Lung (tissue), 11 donors: ENCODE measurements at regions not wholly inside any gene's neighbourhood (a gene's known extent, or its start where the extent isn't known, plus 50 kb on each side); places are given as distances from the start of the nearest gene placed in this dataset.

Source experiments
- ATAC-seq: fragments of 200-7000 bp; cut with Tn5 transposase; one replicate; pipeline ENCODE4 v1.9.1; 2020; ENCODE audit warnings: moderate number of reproducible peaks; ENCODE audit not compliant: insufficient read depth, low FRiP score
- DNase-seq, 3 donors: peaks; one replicate each; pipeline ENCODE4 v3.0.0-alpha.2; 2013 to 2017
- H3K27ac ChIP-seq, 2 donors: one replicate each; pipeline ENCODE4 v1.5.1; 2013; ENCODE audit warnings: mild to moderate bottlenecking in 2 of 2, moderate library complexity in 2 of 2, control low read depth in 1 of 2, inconsistent platforms in 1 of 2, low read depth in 1 of 2, low read length in 1 of 2
- H3K27me3 ChIP-seq, 3 donors: one replicate each; pipeline ENCODE4 v1.5.1; 2013; ENCODE audit warnings: low read length in 2 of 3; ENCODE audit not compliant: control insufficient read depth in 3 of 3, insufficient read depth in 3 of 3
- H3K36me3 ChIP-seq, 4 donors: one replicate each; pipeline ENCODE4 v1.5.1; 2013; ENCODE audit warnings: low read length in 4 of 4, mild to moderate bottlenecking in 1 of 4, moderate library complexity in 1 of 4; ENCODE audit not compliant: control insufficient read depth in 4 of 4, insufficient read depth in 4 of 4
- H3K4me1 ChIP-seq, 5 donors: one replicate each; pipeline ENCODE4 v1.5.1; 2013; ENCODE audit warnings: low read length in 5 of 5, mild to moderate bottlenecking in 2 of 5, moderate library complexity in 1 of 5; ENCODE audit not compliant: control insufficient read depth in 5 of 5, insufficient read depth in 5 of 5
- H3K4me3 ChIP-seq: one replicate; pipeline ENCODE4 v1.5.1; 2013; ENCODE audit warnings: mild to moderate bottlenecking, control low read depth, moderate library complexity
- H3K9ac ChIP-seq, 2 donors: one replicate each; pipeline ENCODE4 v1.5.1; 2013; ENCODE audit warnings: low read length in 2 of 2, control low read depth in 1 of 2; ENCODE audit not compliant: insufficient read depth in 1 of 2
- H3K9me3 ChIP-seq, 4 donors: one replicate each; pipeline ENCODE4 v1.5.1; 2013; ENCODE audit warnings: low read length in 3 of 4, mild to moderate bottlenecking in 1 of 4, moderate library complexity in 1 of 4; ENCODE audit not compliant: control insufficient read depth in 4 of 4, insufficient read depth in 3 of 4
- CTCF ChIP-seq: IDR thresholded peaks from 2 replicates; pipeline ENCODE4 v1.5.1; 2012; ENCODE audit warnings: mild to moderate bottlenecking; ENCODE audit errors: control extremely low read depth, extremely low read depth
- WGBS, 2 donors: extraction: QIAGEN DNeasy Blood & Tissue Kit; methylation state at CpG; one replicate each; pipeline ENCODE4 v1.1.7; 2013; 5-methylcytosine and 5-hydroxymethylcytosine counted together
- donor health status: control.
- donor health status: control.
- donor health status: Bipolar disorder and iron deficiency.
- donor health status: healthy.
- donor health status: DM: yes; HTN: yes; CAD: no.

GRCh38 chr20:24753130-24753529 is 195.9 kb upstream of the CST7 start:
- Histone ChIP-seq H3K27me3 (no peaks in the 10 kb centered on the region), H3K4me1 (peaks cover 0 to 9% (median 0%) of the 10 kb centered on the region in 5 donors), H3K4me3 (no peak overlapping the region), H3K9ac (no peak overlapping the region), H3K36me3 (no peaks in the 10 kb centered on the region), H3K9me3 (peaks cover 0 to 4% (median 0%) of the 10 kb centered on the region in 4 donors), H3K27ac (no peak overlapping the region)
- DNase-seq (no peak), ATAC-seq (no peak)
- no peak for TF ChIP-seq CTCF
- WGBS, 2 donors, result 84 to 96% methylated on average over 4 of the region's 4 CpGs

- Histone ChIP-seq H3K4me1 (peaks cover 0 to 9% (median 0%) of the 10 kb centered on the region in 5 donors), H3K27ac (no peak overlapping the region), H3K9ac (no peak overlapping the region)
Measured at GRCh38 chr20:24754691-24755090, 194.4 kb upstream of the CST7 start.

GRCh38 chr20:24755411-24755922 is 193.6 kb upstream of the CST7 start:
- ATAC-seq (no peak), DNase-seq (no peak)
- Histone ChIP-seq H3K27ac (no peak overlapping the region), H3K27me3 (no peaks in the 10 kb centered on the region), H3K9ac (no peak overlapping the region), H3K36me3 (no peaks in the 10 kb centered on the region), H3K9me3 (peaks cover 0 to 2% (median 0%) of the 10 kb centered on the region in 4 donors), H3K4me3 (no peak overlapping the region), H3K4me1 (peaks cover 0 to 9% (median 0%) of the 10 kb centered on the region in 5 donors)
- no peak for TF ChIP-seq CTCF
- 77 to 82% methylated on average over 4 of the region's 4 CpGs for WGBS, 2 donors

More at GRCh38 chr20:24754691-24755090, 194.4 kb upstream of the CST7 start:
- 70 to 77% methylated on average over 6 of the region's 6 CpGs for WGBS, 2 donors
- ATAC-seq (no peak), DNase-seq (no peak)
- Histone ChIP-seq H3K4me3 (no peak overlapping the region), H3K27me3 (no peaks in the 10 kb centered on the region), H3K9me3 (peaks cover 0 to 2% (median 0%) of the 10 kb centered on the region in 4 donors), H3K36me3 (no peaks in the 10 kb centered on the region)
- no peak for TF ChIP-seq CTCF
